M059J (cell line): ENCODE measurements at regions not wholly inside any gene's neighbourhood (a gene's known extent, or its start where the extent isn't known, plus 50 kb on each side); places are given as distances from the start of the nearest gene placed in this dataset.

Experiments
- DNase-seq: peaks from one replicate; pipeline ENCODE4 v3.0.0-alpha.2; 2012; ENCODE audit warnings: low read depth

DNA sequence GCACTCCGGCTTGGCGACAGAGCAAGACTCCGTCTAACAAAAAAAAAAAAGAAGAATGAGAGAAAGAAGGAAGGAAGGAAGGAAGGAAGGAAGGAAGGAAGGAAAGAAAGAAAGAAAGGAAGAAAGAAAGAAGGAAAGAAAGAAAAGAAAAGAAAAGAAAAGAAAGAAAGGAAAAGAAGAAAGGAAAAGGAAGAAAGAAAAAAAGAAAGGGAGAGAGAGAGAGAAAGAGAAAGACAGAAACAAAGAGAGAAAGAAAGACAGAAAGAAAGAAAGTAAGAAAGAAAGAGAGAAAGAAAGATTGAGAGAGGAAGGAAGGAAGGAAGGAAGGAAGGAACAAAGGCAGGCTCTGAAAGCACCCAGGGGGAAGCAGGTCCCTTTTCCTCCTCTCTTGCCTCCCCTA, 336.6 kb upstream of the GATB start:
- no peak for DNase-seq

GRCh38 chr4:152095701-152096070, 334.9 kb upstream of the GATB start:
- DNase-seq, result peak; percentile 53

DNA sequence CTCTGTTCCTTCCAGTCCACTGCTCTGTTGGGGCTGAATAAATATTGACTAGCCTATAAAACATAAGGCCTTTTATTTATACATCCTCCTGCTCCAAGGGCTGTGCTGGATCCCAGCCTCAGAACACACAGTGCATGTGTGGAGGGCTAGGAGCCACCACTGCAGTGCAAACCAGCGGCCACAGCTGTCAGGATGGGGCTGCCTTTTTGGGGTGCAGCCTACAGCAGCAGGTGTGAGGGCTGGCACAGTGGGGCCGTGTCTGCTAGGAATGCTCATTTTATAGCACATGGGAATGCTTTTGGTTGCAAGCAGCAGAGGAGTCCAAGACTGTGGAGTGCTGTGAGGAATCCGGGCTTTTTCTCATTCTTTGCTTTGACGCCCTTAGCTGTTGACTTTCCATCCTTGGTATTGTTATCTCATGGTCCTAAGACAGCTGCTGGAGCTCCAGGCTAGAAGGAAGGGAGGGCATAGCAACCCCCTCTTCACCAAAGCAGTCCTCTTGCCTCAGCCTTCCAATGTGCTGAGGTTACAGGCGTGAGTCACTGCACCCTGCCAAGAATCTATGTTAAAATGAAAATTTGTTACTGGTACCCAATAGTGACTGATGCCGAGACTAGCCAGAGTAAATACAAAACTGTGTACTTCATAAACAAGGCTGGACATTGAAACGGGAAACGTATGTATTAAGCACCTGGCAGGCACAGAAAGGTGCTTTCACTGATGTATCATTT, 334.3 kb upstream of the GATB start:
- peak; percentile 57 for DNase-seq

DNA sequence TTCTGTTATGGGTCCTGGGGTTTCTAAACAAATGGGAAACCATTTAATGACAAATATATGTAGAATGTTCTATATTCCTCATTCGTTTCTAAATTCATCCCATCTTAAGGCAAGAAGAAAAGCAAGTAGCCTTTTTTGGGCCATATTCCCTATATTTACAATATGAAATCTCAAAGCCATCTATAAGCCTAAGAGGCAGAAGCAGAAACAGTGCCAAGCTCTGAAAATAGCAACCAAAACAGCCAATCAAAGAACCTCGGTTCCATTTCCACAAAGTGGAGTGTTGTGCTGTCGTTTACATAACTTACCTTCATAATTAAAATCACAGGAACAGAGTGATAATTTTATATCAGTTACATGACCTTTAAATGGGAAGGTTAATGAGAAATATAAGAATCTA, 330.6 kb upstream of the GATB start:
- no peak for DNase-seq

GRCh38 chr4:152090543-152090942, 329.7 kb upstream of the GATB start:
- DNase-seq, result peak; percentile 5

GRCh38 chr4:152089584-152089983, 328.8 kb upstream of the GATB start:
- DNase-seq, result no peak

DNA sequence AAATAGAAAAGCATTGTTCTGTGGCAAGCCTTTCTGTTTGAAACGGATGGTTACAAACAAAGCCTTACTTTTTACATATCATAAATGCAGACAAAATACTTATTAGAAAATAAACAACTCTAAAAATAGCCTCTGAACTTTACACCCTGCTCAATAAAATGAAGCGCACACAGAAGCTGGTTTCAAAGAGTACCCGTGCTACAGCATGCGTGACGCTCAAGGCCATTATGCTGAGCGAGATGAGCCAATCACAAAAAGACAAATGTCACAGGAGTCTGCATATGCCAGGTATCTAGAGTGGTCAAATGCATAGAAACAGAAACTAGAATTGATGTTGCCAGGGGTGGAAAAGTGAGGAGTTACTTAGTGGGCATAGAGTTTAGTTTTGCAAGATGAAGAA, 326.5 kb upstream of the GATB start:
- DNase-seq, result no peak

- DNase-seq, result no peak
Measured at GRCh38 chr4:152085657-152086056, 324.9 kb upstream of the GATB start.

DNA sequence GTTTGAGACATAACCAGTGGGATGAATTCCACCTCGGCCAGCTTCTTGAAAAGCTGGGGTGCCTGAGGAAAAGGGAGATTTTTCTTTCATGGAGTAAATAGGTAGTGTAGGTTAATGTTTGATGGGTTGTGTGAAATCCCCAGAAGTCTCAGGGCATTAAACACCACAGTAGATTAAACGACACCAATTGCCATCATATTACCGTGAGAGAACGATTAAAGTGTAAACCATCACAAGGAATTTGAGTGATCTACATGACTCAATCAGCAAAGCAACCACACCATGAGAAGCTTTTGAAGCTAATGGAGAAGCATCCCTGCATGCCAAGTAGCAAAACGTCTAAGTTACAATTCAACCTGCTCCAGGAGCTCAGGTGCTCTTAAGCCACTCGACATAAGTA, 322.5 kb upstream of the GATB start:
- no peak for DNase-seq

- no peak for DNase-seq
Measured at GRCh38 chr4:152081024-152081423, 320.2 kb upstream of the GATB start.

- DNase-seq, result no peak
Measured at GRCh38 chr4:152079543-152080293, 318.9 kb upstream of the GATB start.

DNA sequence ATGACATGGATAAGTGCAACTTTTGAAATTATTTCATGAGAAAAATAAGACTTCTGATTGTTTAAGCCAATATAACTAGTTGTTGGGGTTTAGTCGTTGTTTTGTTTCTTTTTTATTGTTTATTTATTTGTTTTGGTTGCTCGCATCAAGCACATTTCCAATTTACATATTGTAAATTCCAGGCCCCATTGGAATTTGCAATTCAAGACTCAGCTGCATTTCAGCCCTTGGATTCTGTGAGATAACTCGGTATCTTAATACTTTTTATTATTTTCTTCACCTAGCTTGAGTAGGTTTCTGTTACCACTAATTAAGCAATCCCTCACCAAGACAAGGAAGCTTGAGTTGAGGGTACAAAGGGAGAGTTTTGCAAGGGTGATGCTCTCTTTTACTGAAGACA, 318.3 kb upstream of the GATB start:
- DNase-seq, result no peak

GRCh38 chr4:152077582-152077981, 316.8 kb upstream of the GATB start:
- DNase-seq, result no peak

DNA sequence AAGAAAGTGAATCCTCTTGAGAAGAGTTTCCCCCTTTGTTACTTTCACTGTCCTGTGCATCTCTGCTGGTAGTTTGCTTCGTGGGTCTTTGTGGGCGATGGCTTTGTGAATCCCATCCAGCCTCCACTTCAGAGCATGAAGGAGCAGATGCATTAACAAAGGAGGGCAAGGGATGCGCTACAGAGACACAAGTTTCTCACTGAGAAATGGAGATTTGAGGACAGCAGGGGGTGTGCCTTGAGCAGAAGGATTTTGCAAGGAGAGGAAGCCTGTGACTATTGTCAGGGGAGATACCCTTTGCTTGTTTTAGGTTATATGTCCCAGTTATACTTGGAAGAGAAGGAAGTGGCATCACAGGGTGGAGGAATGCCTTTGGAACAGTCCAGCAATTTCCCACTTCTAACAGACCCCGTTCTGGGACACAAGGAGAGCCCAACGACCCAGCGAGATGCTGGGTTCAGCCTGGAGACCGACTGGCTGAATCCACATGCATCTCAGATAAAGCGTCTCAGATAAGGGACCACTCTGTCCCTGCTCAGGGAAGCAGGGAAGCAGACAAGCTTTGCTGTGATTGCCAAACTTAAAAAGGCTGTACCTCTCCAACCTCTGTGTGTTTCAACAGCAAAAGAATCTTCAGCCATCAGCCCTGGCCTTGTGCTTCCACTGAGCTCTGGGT, 314.6 kb upstream of the GATB start:
- DNase-seq, result no peak

DNA sequence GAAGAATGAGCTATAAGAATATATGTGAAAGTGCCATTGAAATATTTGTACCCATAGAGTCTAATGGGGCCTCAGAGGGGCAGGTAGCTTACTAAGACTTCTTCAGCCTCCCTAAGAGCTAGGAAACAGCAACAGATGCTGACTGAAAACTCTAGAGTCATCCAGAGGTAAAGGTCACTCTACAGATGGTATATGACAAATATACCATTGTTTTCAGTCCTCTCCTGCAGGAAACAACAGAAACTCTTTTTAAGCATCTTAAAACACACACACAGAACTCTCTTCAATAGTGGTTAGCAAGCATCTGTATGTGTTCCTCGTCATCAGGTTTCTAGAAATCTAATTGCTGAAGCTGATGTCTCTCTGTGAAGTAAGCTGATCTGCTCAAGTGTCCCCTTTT, 313.8 kb upstream of the GATB start:
- no peak for DNase-seq

GRCh38 chr4:152074088-152074437, 313.3 kb upstream of the GATB start:
- no peak for DNase-seq

GRCh38 chr4:152073351-152074087, 312.7 kb upstream of the GATB start:
- DNase-seq, result peak; percentile 13

GRCh38 chr4:152072906-152073305, 312.1 kb upstream of the GATB start:
- no peak for DNase-seq

- peak; percentile 36 for DNase-seq
Measured at GRCh38 chr4:152072001-152072485, 311.2 kb upstream of the GATB start.

DNA sequence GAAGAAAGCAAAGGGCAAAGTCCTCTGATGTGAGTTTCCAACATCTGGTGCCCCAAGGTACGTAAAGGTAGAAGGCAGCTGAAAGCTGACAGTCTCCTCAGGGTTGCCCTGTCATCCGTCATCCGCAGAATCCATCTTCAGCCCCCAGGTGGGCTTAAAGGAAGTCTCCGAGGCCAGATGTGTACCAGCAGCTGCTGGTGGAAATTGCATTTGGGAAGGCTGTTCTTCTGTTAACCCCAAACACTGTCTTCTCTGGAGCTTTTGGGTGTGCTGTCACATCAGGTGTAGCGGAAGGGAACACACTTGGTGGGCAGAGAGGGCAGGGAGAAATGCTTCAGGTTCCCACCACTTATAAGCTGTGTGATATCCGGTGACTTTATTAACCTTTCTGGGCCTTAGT, 310.0 kb upstream of the GATB start:
- no peak for DNase-seq

GRCh38 chr4:152068866-152069265, 308.1 kb upstream of the GATB start:
- DNase-seq, result no peak

- no peak for DNase-seq
Measured at GRCh38 chr4:152065545-152065944, 304.7 kb upstream of the GATB start.
